HepG2 (cell line): ENCODE measurements at regions not wholly inside any gene's neighbourhood (a gene's known extent, or its start where the extent isn't known, plus 50 kb on each side); places are given as distances from the start of the nearest gene placed in this dataset.
A peak's percentile ranks its signal among the peaks of the same experiment; 100 is the strongest.

Source experiments
- BORCS8-MEF2B ChIP-seq: sonication (generic); formaldehyde crosslinking; IDR thresholded peaks from 2 replicates; pipeline ENCODE4 v1.8.0; 2022; ENCODE audit warnings: mild to moderate bottlenecking, missing genetic modification reagents
- CCDC6 ChIP-seq: sonication (generic); formaldehyde crosslinking; IDR thresholded peaks from 2 replicates; pipeline ENCODE4 v1.8.1; 2022; ENCODE audit warnings: mild to moderate bottlenecking, missing genetic modification reagents, moderate library complexity
- CHCHD3 ChIP-seq: sonication (generic); formaldehyde crosslinking; IDR thresholded peaks from 2 replicates; pipeline ENCODE4 v1.8.0; 2022; ENCODE audit warnings: mild to moderate bottlenecking, missing genetic modification reagents, moderate library complexity
- EED ChIP-seq: sonication (generic); formaldehyde crosslinking; IDR thresholded peaks from 2 replicates; pipeline ENCODE4 v1.5.0; 2020; ENCODE audit warnings: mild to moderate bottlenecking, missing genetic modification reagents
- HMGXB3 ChIP-seq: sonication (generic); formaldehyde crosslinking; IDR thresholded peaks from 2 replicates; pipeline ENCODE4 v1.4.0; 2020; ENCODE audit warnings: missing genetic modification reagents, borderline replicate concordance
- KAT2B ChIP-seq: fragments of 150-350 bp; IDR thresholded peaks from 2 replicates; pipeline ENCODE4 v1.6.1; 2014; ENCODE audit warnings: low read depth, low read length, borderline replicate concordance
- MXD3 ChIP-seq: IDR thresholded peaks from 2 replicates; pipeline ENCODE4 v1.6.1; 2016; ENCODE audit warnings: mild to moderate bottlenecking, missing biosample characterization, missing genetic modification reagents
- NAIF1 ChIP-seq: sonication (generic); formaldehyde crosslinking; IDR thresholded peaks from 2 replicates; pipeline ENCODE4 v1.5.0; 2020; ENCODE audit warnings: mild to moderate bottlenecking, missing genetic modification reagents, borderline replicate concordance
- PAF1 ChIP-seq: IDR thresholded peaks from 2 replicates; pipeline ENCODE4 v1.6.1; 2016; ENCODE audit warnings: missing genetic modification reagents, missing compliant biosample characterization
- RBAK ChIP-seq: sonication (generic); formaldehyde crosslinking; IDR thresholded peaks from 2 replicates; pipeline ENCODE4 v1.5.1; 2020; ENCODE audit warnings: mild to moderate bottlenecking, missing genetic modification reagents
- RXRB ChIP-seq: IDR thresholded peaks from 2 replicates; pipeline ENCODE4 v1.6.1; 2016; ENCODE audit warnings: borderline replicate concordance, missing genetic modification reagents, missing compliant biosample characterization
- SMAD9 ChIP-seq: sonication (generic); formaldehyde crosslinking; IDR thresholded peaks from 2 replicates; pipeline ENCODE4 v1.5.1; 2020; ENCODE audit warnings: mild to moderate bottlenecking, missing genetic modification reagents
- TEF ChIP-seq: sonication (generic); formaldehyde crosslinking; IDR thresholded peaks from 2 replicates; pipeline ENCODE4 v1.5.0; 2020; ENCODE audit warnings: missing genetic modification reagents
- ZBTB25 ChIP-seq: IDR thresholded peaks from 2 replicates; pipeline ENCODE4 v1.6.1; 2018; ENCODE audit warnings: missing genetic modification reagents
- ZBTB37 ChIP-seq: sonication (generic); formaldehyde crosslinking; IDR thresholded peaks from 2 replicates; pipeline ENCODE4 v1.4.0; 2020; ENCODE audit warnings: mild to moderate bottlenecking, missing genetic modification reagents
- ZC3H4 ChIP-seq: sonication (generic); formaldehyde crosslinking; IDR thresholded peaks from 2 replicates; pipeline ENCODE4 v1.4.0; 2020; ENCODE audit warnings: missing genetic modification reagents, borderline replicate concordance
- ZFP36L1 ChIP-seq: sonication (generic); formaldehyde crosslinking; IDR thresholded peaks from 2 replicates; pipeline ENCODE4 v1.8.0; 2022; ENCODE audit warnings: mild to moderate bottlenecking, missing genetic modification reagents, moderate library complexity
- ZNF256 ChIP-seq: sonication (generic); formaldehyde crosslinking; conservative IDR thresholded peaks from 2 replicates; pipeline ENCODE4 v1.4.0; 2020; ENCODE audit warnings: missing genetic modification reagents
- ZNF280D ChIP-seq: sonication (generic); formaldehyde crosslinking; IDR thresholded peaks from 2 replicates; pipeline ENCODE4 v1.5.1; 2020; ENCODE audit warnings: mild to moderate bottlenecking, missing genetic modification reagents
- ZNF343 ChIP-seq: sonication (generic); formaldehyde crosslinking; IDR thresholded peaks from 2 replicates; pipeline ENCODE4 v1.4.0; 2020; ENCODE audit warnings: mild to moderate bottlenecking, missing genetic modification reagents

GRCh38 chr5:110346893-110347358, 379.5 kb downstream of the TMEM232 start (continued):
- TF ChIP-seq ZBTB37 (CRISPR knock-in tag) (no peak), PAF1 (no peak), EED (CRISPR knock-in tag) (no peak), ZC3H4 (CRISPR knock-in tag) (no peak), TEF (0 out of 2 replicates have a peak, but pooled peaks have one; percentile 47), ZBTB25 (peak; percentile 63; the same call in 1 of the 2 replicates), RBAK (CRISPR knock-in tag) (no peak), HMGXB3 (peak; percentile 70; the same call in 1 of the 2 replicates), ZNF343 (CRISPR knock-in tag) (no peak), CHCHD3 (CRISPR knock-in tag) (no peak), NAIF1 (CRISPR knock-in tag) (no peak), MXD3 (no peak), ZFP36L1 (no peak; the same call in 1 of the 2 replicates), ZNF256 (CRISPR knock-in tag) (no peak), SMAD9 (CRISPR knock-in tag) (no peak), KAT2B (no peak), CCDC6 (CRISPR knock-in tag) (no peak), ZNF280D (CRISPR knock-in tag) (no peak), RXRB (CRISPR knock-in tag) (peak; percentile 91), BORCS8-MEF2B (no peak)
